Upper lobe of right lung (tissue), 1 donor: ENCODE measurements at regions not wholly inside any gene's neighbourhood (a gene's known extent, or its start where the extent isn't known, plus 50 kb on each side); places are given as distances from the start of the nearest gene placed in this dataset.

Source experiments
- ATAC-seq: fragments of 200-7000 bp; cut with Tn5 transposase; one replicate; pipeline ENCODE4 v1.9.1; 2020; ENCODE audit warnings: mild to moderate bottlenecking, moderate library complexity
- DNase-seq: peaks from one replicate; pipeline ENCODE4 v3.0.0-alpha.2; 2020
- H3K27ac ChIP-seq: fragments of 200-600 bp; one replicate; pipeline ENCODE4 v1.8.0; 2022
- H3K27me3 ChIP-seq: fragments of 200-600 bp; one replicate; pipeline ENCODE4 v1.8.0; 2022; ENCODE audit warnings: mild to moderate bottlenecking
- H3K36me3 ChIP-seq: fragments of 200-600 bp; one replicate; pipeline ENCODE4 v1.8.0; 2022
- H3K4me1 ChIP-seq: fragments of 200-600 bp; one replicate; pipeline ENCODE4 v1.8.0; 2022
- H3K4me3 ChIP-seq: fragments of 200-600 bp; one replicate; pipeline ENCODE4 v1.8.0; 2022; ENCODE audit warnings: mild to moderate bottlenecking
- H3K9me3 ChIP-seq: fragments of 200-600 bp; one replicate; pipeline ENCODE4 v1.8.0; 2022
- CTCF ChIP-seq: fragments of 200-600 bp; IDR thresholded peaks from one replicate; pipeline ENCODE4 v1.8.0; 2022; ENCODE audit warnings: antibody characterized with exemption
- intact Hi-C: fragments of 100-400 bp; cut with DNase I; formaldehyde crosslinking; loops from one replicate; pipeline ENCODE4 v1.11.0; 2022
- donor health status: DM: no; HTN: yes; CAD: no; lungs with severe emphysema.

DNA sequence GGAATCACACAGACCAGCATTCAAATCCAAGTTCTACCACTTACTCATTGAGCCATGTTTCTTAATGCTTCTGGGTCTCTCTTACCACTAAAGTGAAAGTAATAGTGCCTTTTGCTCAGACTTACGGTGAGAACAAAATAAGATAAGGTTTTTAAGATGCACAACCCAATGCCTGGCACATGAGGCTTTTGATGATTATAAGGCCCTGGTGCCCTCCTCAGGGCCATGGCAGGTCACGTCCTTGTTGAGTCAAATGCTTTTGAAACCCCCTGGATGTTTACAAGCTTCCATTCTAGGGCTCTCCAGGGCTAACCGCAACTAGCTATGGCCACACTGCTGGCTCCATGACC lies 76.0 kb downstream of the TENT5C start:
- no peaks in the 10 kb centered on the region for H3K27me3 ChIP-seq
- DNase-seq (no peak), ATAC-seq (no peak)
- no peak overlapping the region for H3K27ac ChIP-seq
- intact Hi-C loops: no loop called here
- no peaks in the 10 kb centered on the region for H3K36me3 ChIP-seq
- H3K9me3 ChIP-seq: no peaks in the 10 kb centered on the region
- no peak overlapping the region for H3K4me3 ChIP-seq
- TF ChIP-seq CTCF: no peak
- H3K4me1 ChIP-seq: no peaks in the 10 kb centered on the region

DNA sequence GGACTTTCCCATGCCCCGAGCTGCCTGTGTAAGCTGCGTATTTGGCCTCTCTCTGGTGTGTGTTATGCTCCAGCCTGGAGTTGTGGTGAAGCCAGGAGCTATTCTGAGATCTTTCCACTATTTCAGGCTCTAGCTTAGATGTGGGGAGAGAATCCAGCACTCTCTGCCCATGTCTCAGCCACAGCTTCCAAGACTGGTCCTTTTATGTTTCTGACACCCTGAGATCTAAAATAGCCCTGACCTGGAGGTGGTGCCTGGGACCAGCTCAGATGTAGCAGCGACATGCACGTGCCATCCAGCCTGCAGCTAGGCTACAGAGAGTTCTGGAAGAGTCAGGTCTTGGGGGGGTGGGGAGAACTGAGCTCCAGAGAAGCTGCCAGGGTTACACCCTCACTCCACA lies 76.5 kb downstream of the TENT5C start:
- no peak for ATAC-seq
- no peak overlapping the region for H3K4me3 ChIP-seq
- TF ChIP-seq CTCF: no peak
- H3K27me3 ChIP-seq: no peaks in the 10 kb centered on the region
- no peaks in the 10 kb centered on the region for H3K4me1 ChIP-seq
- no peak overlapping the region for H3K27ac ChIP-seq
- no peaks in the 10 kb centered on the region for H3K9me3 ChIP-seq
- no peak for DNase-seq
- intact Hi-C loops: no loop called here
- H3K36me3 ChIP-seq: no peaks in the 10 kb centered on the region

DNA sequence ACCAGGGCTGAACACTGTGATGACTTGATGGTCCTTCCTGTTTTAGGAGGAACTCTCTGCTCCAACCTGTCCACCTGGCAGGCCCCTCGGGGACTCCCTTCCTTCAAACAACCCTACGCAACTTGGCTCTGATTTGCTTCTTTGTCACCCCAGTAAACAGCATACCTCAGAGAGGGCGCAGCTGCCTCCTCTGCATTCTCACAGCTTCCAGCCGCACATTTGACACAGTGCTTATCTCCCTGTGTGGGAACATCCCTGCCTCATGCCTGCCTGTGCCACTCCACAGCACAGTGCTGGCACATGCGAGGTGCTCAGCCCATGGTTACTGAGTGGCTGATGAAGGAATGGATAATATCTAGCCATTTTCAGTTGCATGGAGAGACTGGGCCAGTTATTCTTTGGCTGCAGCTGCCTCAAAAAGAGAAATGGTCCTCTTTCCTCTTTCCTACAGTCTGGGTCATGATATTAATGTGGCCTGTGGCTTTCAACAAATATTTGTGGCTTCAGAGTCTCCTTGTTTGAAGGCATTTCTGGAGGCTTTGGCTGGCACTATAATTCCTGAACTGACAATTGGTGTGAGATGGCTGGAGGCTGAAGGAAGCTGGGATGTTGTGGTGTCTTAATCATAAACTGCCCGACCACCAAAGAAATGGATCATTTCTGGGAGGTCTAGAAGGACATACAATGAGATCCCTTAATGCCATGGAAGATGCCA lies 77.9 kb downstream of the TENT5C start:
- Histone ChIP-seq H3K4me1 (no peaks in the 10 kb centered on the region), H3K27me3 (no peaks in the 10 kb centered on the region), H3K36me3 (no peaks in the 10 kb centered on the region), H3K9me3 (no peaks in the 10 kb centered on the region), H3K27ac (no peak overlapping the region), H3K4me3 (no peak overlapping the region)
- intact Hi-C loops: no loop called here
- DNase-seq: no peak
- no peak for TF ChIP-seq CTCF
- no peak for ATAC-seq

GRCh38 chr1:117685936-117686806 lies 80.3 kb downstream of the TENT5C start:
- no peak for TF ChIP-seq CTCF
- Histone ChIP-seq H3K27ac (no peak overlapping the region), H3K9me3 (no peaks in the 10 kb centered on the region), H3K27me3 (no peaks in the 10 kb centered on the region), H3K36me3 (no peaks in the 10 kb centered on the region), H3K4me3 (no peak overlapping the region), H3K4me1 (no peaks in the 10 kb centered on the region)
- no peak for DNase-seq
- intact Hi-C loops: no loop called here
- no peak for ATAC-seq

GRCh38 chr1:117686907-117687306 lies 81.1 kb downstream of the TENT5C start:
- Histone ChIP-seq H3K4me3 (no peak overlapping the region), H3K36me3 (no peaks in the 10 kb centered on the region), H3K9me3 (no peaks in the 10 kb centered on the region), H3K27me3 (no peaks in the 10 kb centered on the region), H3K4me1 (no peaks in the 10 kb centered on the region), H3K27ac (no peak overlapping the region)
- intact Hi-C loops: no loop called here
- DNase-seq: no peak
- no peak for TF ChIP-seq CTCF
- no peak for ATAC-seq
